ENCODE measurements at regions not wholly inside any gene's neighbourhood (a gene's known extent, or its start where the extent isn't known, plus 50 kb on each side); places are given as distances from the start of the nearest gene placed in this dataset.

GRCh38 chr1:109834951-109835350 is 71.2 kb upstream of the EPS8L3 start:
- TF ChIP-seq CTCF (IDR thresholded peaks at IDR 0.05) (no peak), HDAC2 (IDR thresholded peaks at IDR 0.05) (no peak)

Measured in A549 (cell line).